PFSK-1 (cell line): ENCODE measurements at regions not wholly inside any gene's neighbourhood (a gene's known extent, or its start where the extent isn't known, plus 50 kb on each side); places are given as distances from the start of the nearest gene placed in this dataset.

Experiments used
- FOXP2 ChIP-seq: optimal IDR thresholded peaks from 2 replicates; pipeline ENCODE3; 2011; ENCODE audit warnings: borderline replicate concordance, control low read depth, inconsistent platforms; ENCODE audit not compliant: insufficient read depth; ENCODE audit errors: extremely low read length, extremely low read depth
- POLR2AphosphoS5 ChIP-seq: IDR thresholded peaks from 2 replicates; pipeline ENCODE4 v1.6.1; 2012; ENCODE audit warnings: low read depth, mild to moderate bottlenecking, control low read depth, low read length, moderate library complexity
- SIN3A ChIP-seq: IDR thresholded peaks from 2 replicates; pipeline ENCODE4 v1.6.1; 2012; ENCODE audit warnings: mild to moderate bottlenecking, low read length, moderate library complexity, borderline replicate concordance; ENCODE audit not compliant: insufficient read depth
- TAF1 ChIP-seq: IDR thresholded peaks from 2 replicates; pipeline ENCODE4 v1.6.1; 2012; ENCODE audit warnings: low read length, control low read depth, borderline replicate concordance; ENCODE audit not compliant: insufficient read depth
- TF ChIP-seq, protein P1 (sequence below), 2 experiments: IDR thresholded peaks; 2 replicates each; pipeline versions ENCODE4 v1.6.1 to v1.8.0; 2011 to 2012; ENCODE audit warnings: low read depth in 2 of 2, low read length in 2 of 2, control low read depth in 1 of 2, inconsistent platforms in 1 of 2, mild to moderate bottlenecking in 1 of 2, moderate library complexity in 1 of 2; ENCODE audit not compliant: insufficient read depth in 1 of 2

DNA sequence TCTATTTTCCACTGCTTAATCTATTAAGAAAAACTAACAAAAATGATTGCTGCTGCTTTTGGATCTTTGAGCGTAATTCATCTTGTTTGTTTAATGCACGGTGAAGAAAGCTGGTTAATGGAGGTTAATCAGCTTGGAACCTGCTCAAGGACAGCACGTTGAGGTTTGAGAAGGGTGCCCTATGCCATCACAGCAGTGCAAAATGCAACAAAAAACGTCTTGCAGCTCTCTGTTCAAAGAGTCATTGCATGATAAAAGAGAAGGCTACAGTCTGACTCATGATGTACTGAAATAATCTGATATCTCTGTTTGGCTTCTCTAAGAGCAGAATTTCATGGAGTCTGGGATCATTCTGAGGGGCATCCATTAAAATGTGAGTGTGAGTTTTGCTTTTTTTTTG lies 80.6 kb upstream of the PREP start:
- no peak for TF ChIP-seq POLR2AphosphoS5
- TF ChIP-seq, protein P1, sequence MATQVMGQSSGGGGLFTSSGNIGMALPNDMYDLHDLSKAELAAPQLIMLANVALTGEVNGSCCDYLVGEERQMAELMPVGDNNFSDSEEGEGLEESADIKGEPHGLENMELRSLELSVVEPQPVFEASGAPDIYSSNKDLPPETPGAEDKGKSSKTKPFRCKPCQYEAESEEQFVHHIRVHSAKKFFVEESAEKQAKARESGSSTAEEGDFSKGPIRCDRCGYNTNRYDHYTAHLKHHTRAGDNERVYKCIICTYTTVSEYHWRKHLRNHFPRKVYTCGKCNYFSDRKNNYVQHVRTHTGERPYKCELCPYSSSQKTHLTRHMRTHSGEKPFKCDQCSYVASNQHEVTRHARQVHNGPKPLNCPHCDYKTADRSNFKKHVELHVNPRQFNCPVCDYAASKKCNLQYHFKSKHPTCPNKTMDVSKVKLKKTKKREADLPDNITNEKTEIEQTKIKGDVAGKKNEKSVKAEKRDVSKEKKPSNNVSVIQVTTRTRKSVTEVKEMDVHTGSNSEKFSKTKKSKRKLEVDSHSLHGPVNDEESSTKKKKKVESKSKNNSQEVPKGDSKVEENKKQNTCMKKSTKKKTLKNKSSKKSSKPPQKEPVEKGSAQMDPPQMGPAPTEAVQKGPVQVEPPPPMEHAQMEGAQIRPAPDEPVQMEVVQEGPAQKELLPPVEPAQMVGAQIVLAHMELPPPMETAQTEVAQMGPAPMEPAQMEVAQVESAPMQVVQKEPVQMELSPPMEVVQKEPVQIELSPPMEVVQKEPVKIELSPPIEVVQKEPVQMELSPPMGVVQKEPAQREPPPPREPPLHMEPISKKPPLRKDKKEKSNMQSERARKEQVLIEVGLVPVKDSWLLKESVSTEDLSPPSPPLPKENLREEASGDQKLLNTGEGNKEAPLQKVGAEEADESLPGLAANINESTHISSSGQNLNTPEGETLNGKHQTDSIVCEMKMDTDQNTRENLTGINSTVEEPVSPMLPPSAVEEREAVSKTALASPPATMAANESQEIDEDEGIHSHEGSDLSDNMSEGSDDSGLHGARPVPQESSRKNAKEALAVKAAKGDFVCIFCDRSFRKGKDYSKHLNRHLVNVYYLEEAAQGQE (IDR thresholded peaks at IDR 0.05; ENCODE audit: insufficient read depth in 1 of 2, low read depth in 2 of 2, low read length in 2 of 2): no peak
- TF ChIP-seq FOXP2: no peak
- no peak for TF ChIP-seq TAF1
- no peak for TF ChIP-seq SIN3A

DNA sequence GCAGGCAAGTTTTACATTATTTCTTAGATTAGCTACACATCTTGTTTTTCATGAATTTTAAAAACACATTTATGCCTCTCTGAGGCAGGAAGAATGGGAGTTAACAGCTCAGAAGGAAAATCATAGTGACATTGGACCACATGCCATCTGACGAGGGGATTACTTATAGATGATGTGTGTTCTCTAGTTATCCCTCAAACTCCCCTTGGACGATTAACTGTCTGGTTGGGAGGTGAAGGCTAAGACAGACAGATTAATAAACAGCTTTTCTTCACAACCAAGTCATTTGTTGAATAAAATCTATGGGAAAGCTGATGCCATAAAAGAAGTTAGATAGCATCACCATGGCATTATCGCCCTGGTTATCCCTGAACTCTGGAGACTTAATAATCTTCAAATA lies 80.0 kb upstream of the PREP start:
- TF ChIP-seq POLR2AphosphoS5: no peak
- TF ChIP-seq SIN3A: no peak
- TF ChIP-seq, protein P1 (IDR thresholded peaks at IDR 0.05; ENCODE audit: insufficient read depth in 1 of 2, low read depth in 2 of 2, low read length in 2 of 2): no peak
- TF ChIP-seq FOXP2: no peak
- TF ChIP-seq TAF1: no peak

DNA sequence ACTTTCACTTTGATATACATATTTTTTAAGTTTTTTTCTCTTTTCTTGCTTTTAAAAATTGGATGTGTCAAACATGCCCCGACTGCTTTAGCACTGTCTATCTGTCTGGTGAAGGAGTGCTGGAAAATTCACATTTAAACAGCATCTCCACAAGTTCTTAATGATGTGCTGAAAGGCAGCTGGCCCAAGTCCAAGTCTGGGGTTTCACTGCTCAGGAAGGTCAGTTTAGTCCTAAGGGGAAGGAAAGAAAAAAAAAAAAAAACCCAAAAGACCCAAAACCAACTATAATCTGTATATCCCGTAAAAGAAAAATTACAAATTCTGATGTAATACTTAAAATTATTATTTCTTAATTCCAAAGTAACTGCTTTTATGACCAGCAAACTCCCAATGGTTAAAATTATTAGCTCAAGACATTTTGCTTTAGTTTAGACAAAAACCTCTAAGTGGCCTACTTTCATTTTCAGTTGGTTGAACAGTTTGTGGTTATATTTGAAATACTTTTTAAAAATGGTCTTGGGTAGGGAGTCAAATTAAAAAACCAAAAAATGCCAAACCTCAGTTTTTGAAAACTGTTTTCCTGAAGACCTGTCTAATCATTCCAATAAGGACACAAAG lies 79.5 kb upstream of the PREP start:
- TF ChIP-seq SIN3A: no peak
- TF ChIP-seq TAF1: no peak

DNA sequence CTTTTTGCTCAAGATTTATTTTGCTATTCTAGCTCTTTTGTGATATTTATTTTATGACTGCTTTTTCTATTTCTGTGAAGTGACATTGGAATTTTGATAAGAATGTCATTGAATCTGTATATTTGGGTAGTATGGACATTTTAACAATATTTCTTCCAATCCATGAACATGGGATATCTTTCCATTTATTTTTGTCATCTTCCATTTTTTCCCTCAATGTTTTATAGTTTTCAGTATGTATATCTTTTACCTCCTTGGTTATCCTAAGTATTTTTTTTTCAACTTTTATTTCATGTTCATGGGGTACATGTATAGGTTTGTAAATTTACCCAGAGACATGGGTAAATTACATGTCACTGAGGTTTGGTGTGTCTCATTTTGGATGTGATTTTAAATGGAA lies 74.1 kb upstream of the PREP start:
- no peak for TF ChIP-seq SIN3A
- no peak for TF ChIP-seq TAF1
- no peak for TF ChIP-seq POLR2AphosphoS5
- TF ChIP-seq, protein P1 (IDR thresholded peaks at IDR 0.05; ENCODE audit: insufficient read depth in 1 of 2, low read depth in 2 of 2, low read length in 2 of 2): no peak
- no peak for TF ChIP-seq FOXP2

DNA sequence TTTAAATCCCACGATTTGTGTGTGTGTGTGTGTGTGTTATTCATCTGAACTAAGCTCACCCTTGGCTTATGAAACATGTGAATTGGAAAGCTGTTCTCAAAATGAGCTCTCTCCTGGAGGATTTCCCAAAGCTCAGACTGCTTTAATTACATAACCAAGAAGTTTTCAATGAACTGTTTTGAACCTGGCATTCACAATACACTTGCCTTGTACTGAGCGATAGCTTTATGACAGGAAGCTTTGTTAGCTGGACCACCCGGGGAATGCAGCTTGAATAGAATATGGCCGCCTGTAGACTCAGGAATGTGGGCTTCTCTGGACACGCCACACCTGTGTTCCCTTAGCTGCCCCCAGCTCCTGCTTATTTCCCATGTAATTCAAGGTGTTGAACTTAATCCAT lies 71.4 kb upstream of the PREP start:
- TF ChIP-seq, protein P1 (IDR thresholded peaks at IDR 0.05; ENCODE audit: insufficient read depth in 1 of 2, low read depth in 2 of 2, low read length in 2 of 2): no peak
- no peak for TF ChIP-seq FOXP2
- no peak for TF ChIP-seq SIN3A
- no peak for TF ChIP-seq TAF1
- no peak for TF ChIP-seq POLR2AphosphoS5

DNA sequence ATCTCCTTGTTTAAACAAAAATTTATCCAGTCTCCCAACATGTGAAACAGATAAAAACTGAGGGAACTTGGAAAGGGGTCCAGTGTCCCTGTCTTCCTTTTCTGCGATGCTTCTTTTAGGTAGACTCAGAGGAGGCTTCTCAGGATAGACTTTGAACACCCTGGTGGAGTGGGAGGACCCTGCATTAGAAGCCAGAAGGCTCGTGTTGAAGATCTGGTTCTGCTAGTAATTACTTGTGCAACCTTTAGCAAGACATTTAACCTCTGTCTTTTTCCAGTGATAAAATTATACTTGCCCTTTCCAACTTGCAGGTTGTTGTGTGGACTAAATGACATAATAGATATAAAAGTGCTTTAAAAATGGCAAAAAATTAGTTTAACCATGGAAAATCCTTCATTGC lies 67.1 kb upstream of the PREP start:
- TF ChIP-seq POLR2AphosphoS5: no peak
- TF ChIP-seq, protein P1 (IDR thresholded peaks at IDR 0.05; ENCODE audit: insufficient read depth in 1 of 2, low read depth in 2 of 2, low read length in 2 of 2): no peak
- TF ChIP-seq FOXP2: no peak
- no peak for TF ChIP-seq SIN3A
- no peak for TF ChIP-seq TAF1
